ENCODE measurements at regions not wholly inside any gene's neighbourhood (a gene's known extent, or its start where the extent isn't known, plus 50 kb on each side); places are given as distances from the start of the nearest gene placed in this dataset.

GRCh38 chr6:89027756-89028155 is 52.8 kb upstream of the PNRC1 start:
- H3K36me3 ChIP-seq (ENCODE audit: control insufficient read depth in 2 of 4, insufficient read depth in 4 of 4, low read length in 3 of 4): no peaks in the 10 kb centered on the region
- TF ChIP-seq SIX5 (IDR thresholded peaks at IDR 0.05; ENCODE audit: low read depth, low read length): no peak
- no peak for TF ChIP-seq EGR1 (IDR thresholded peaks at IDR 0.05; ENCODE audit: borderline replicate concordance, low read depth, low read length)
- TF ChIP-seq, protein P1, sequence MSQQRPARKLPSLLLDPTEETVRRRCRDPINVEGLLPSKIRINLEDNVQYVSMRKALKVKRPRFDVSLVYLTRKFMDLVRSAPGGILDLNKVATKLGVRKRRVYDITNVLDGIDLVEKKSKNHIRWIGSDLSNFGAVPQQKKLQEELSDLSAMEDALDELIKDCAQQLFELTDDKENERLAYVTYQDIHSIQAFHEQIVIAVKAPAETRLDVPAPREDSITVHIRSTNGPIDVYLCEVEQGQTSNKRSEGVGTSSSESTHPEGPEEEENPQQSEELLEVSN (IDR thresholded peaks at IDR 0.05): no peak
- H3K14ac ChIP-seq (ENCODE audit: insufficient read length): no peak overlapping the region
- no peak overlapping the region for H4K91ac ChIP-seq (replicated peaks; ENCODE audit: insufficient read length, low read length)
- no peak for FAIRE-seq
- no peak overlapping the region for H3K4me2 ChIP-seq (ENCODE audit: insufficient read depth in 1 of 2, low read depth in 2 of 2, low read length in 2 of 2)
- H3K18ac ChIP-seq (ENCODE audit: extremely low read depth, low read length): no peak overlapping the region
- H3K4me3 ChIP-seq (ENCODE audit: extremely low read depth in 1 of 4, insufficient read depth in 2 of 4, low read depth in 3 of 4, low read length in 4 of 4): no peak overlapping the region
- H3K23ac ChIP-seq (ENCODE audit: insufficient read length): no peak overlapping the region
- no peak overlapping the region for H2BK15ac ChIP-seq (ENCODE audit: low read length)
- no peaks in the 10 kb centered on the region for H4K20me1 ChIP-seq (replicated peaks in 1 of 2; ENCODE audit: control insufficient read depth in 1 of 2, insufficient read depth in 2 of 2, low read length in 2 of 2)
- no peak overlapping the region for H2AK5ac ChIP-seq (ENCODE audit: low read depth, low read length)
- ChIA-PET CTCF (ENCODE audit: partially characterized antibody) (interaction anchor here (0.5 to 4.0 kb wide), 5 partner anchors 45 to 254 kb away, joined by 3 to 16 read pairs (median 3); no protein-coding TSS in a partner anchor), POLR2A (ENCODE audit: partially characterized antibody) (interaction anchor here (0.8 to 1.2 kb wide), 2 partner anchors 53 to 72 kb away, joined by 3 to 4 read pairs; partner anchors contain the start of gene PNRC1)
- H2BK20ac ChIP-seq (ENCODE audit: low read length): no peak overlapping the region
- no peak for DNase-seq (ENCODE audit: low read depth in 1 of 2, low spot score in 2 of 2)
- no peak overlapping the region for H2BK12ac ChIP-seq (ENCODE audit: low read depth, low read length)
- H3K79me2 ChIP-seq (ENCODE audit: control insufficient read depth in 1 of 2, insufficient read depth in 2 of 2, low read length in 2 of 2): no peaks in the 10 kb centered on the region
- no peak overlapping the region for H4K8ac ChIP-seq (ENCODE audit: extremely low read depth, insufficient read depth, low read length)
- no peaks in the 10 kb centered on the region for H3K27me3 ChIP-seq (replicated peaks in 1 of 4; ENCODE audit: control insufficient read depth in 3 of 4, extremely low read depth in 1 of 4, insufficient read depth in 3 of 4, low read length in 3 of 4)
- no peaks in the 10 kb centered on the region for H3K79me1 ChIP-seq (ENCODE audit: low read depth, low read length)
- peaks cover 0 to 3% (median 0%) of the 10 kb centered on the region in 4 experiments; a peak in 1 of 7 replicates for H3K4me1 ChIP-seq (replicated peaks in 1 of 4; ENCODE audit: control insufficient read depth in 3 of 4, insufficient read depth in 4 of 4, low read length in 3 of 4)
- H3K9me3 ChIP-seq (ENCODE audit: insufficient read depth in 2 of 2, low read depth in 1 of 2, low read length in 1 of 2): no peaks in the 10 kb centered on the region
- no peak overlapping the region for H3K27ac ChIP-seq (ENCODE audit: low read depth, low read length)
- H2AFZ ChIP-seq (ENCODE audit: low read length): no peak overlapping the region
- H4K5ac ChIP-seq (ENCODE audit: insufficient read length, low read depth, low read length): no peak overlapping the region
- no peak overlapping the region for H3K9ac ChIP-seq (replicated peaks in 1 of 4; ENCODE audit: extremely low read depth in 1 of 4, low read depth in 3 of 4, low read length in 3 of 4)
- no peak overlapping the region for H2BK120ac ChIP-seq (replicated peaks; ENCODE audit: low read depth, low read length)
- no peak overlapping the region for H3K56ac ChIP-seq (replicated peaks; ENCODE audit: insufficient read length, low read depth, low read length)
- no peak overlapping the region for H3K4ac ChIP-seq (replicated peaks; ENCODE audit: insufficient read length, low read depth, low read length)
- H3K23me2 ChIP-seq (ENCODE audit: low read depth, low read length): no peaks in the 10 kb centered on the region
- WGBS, 2 experiments (ENCODE audit: extremely low coverage in 1 of 2, insufficient coverage in 1 of 2, insufficient read length in 1 of 2, insufficient replicate concordance in 2 of 2, low coverage in 1 of 2, low lambda C conversion rate in 2 of 2, missing lambda C conversion rate in 1 of 2): 92% methylated on average over 2 of the region's 2 CpGs; no CpG with 5 or more reads in 1 of the 2 experiments
- no peak overlapping the region for H2BK5ac ChIP-seq (ENCODE audit: low read depth, low read length)

Data from H1 (cell line).